HCT116 (cell line): ENCODE measurements at regions not wholly inside any gene's neighbourhood (a gene's known extent, or its start where the extent isn't known, plus 50 kb on each side); places are given as distances from the start of the nearest gene placed in this dataset.

Source experiments
- ATAC-seq: fragments of 200-7000 bp; cut with Tn5 transposase; 2 replicates; pipeline ENCODE4 v1.9.1; 2020; ENCODE audit warnings: mild to moderate bottlenecking, moderate library complexity
- BruUV-seq: library from RNA; stranded (reverse); fragments of 400-500 nt; replicated peaks from 2 replicates; lab custom pipeline; 2021; lab: Mats Ljungman, UMichigan
- CTCF ChIA-PET: fragments of 300-600 bp; sonication (Branson Sonifier 250); formaldehyde crosslinking; loops from one replicate; lab custom pipeline; 2021; ENCODE audit warnings: antibody characterized with exemption; lab: Charles Lee
- POLR2A ChIA-PET: fragments of 300-600, 350-600 bp; sonication (Branson Sonifier 250); formaldehyde crosslinking; loops from one replicate; lab custom pipeline; 2021; ENCODE audit warnings: antibody characterized with exemption; lab: Charles Lee
- RAD21 ChIA-PET, 2 experiments: fragments of 300-600 bp; sonication (Branson Sonifier 250); formaldehyde crosslinking; loops; one replicate each; lab custom pipeline; 2023; ENCODE audit warnings: low total read pairs in 2 of 2; ENCODE audit not compliant: uncharacterized antibody in 2 of 2, unreplicated experiment in 2 of 2, low non-redundant PET in 1 of 2; lab: Charles Lee
- DNase-seq: peaks from one replicate; pipeline ENCODE4 v3.0.0-alpha.2; 2010; ENCODE audit warnings: low read depth, low spot score
- H2AFZ ChIP-seq: fragments of 200-600 bp; shearing (Covaris generic), sonication (generic); 2 replicates; pipeline ENCODE4 v1.6.1; 2017; ENCODE audit warnings: low read depth, mixed run types, mixed read lengths, antibody characterized with exemption, low read length; ENCODE audit not compliant: poor library complexity, severe bottlenecking
- H3K27ac ChIP-seq: 2 replicates; pipeline ENCODE4 v1.5.1; 2012; ENCODE audit warnings: low read depth, low read length
- H3K27me3 ChIP-seq: fragments of 200-600 bp; sonication (generic); 2 replicates; pipeline ENCODE4 v1.6.1; 2016; ENCODE audit warnings: mixed run types, low read length, mixed read lengths; ENCODE audit not compliant: insufficient read depth
- H3K36me3 ChIP-seq, 2 experiments: fragments of 200-500 bp in 1 of 2; fragments of 200-600 bp in 1 of 2; sonication (Bioruptor generic) in 1 of 2; sonication (generic) in 1 of 2; 2 replicates each; pipeline versions ENCODE4 v1.5.1 to v1.6.1; 2014 to 2016; ENCODE audit warnings: low read length in 2 of 2, inconsistent platforms in 1 of 2, mixed read lengths in 1 of 2, mixed run types in 1 of 2; ENCODE audit not compliant: insufficient read depth in 2 of 2, control insufficient read depth in 1 of 2
- H3K4me1 ChIP-seq, 2 experiments: fragments of 200-600 bp in 1 of 2; sonication (generic) in 1 of 2; 2 replicates each; pipeline versions ENCODE4 v1.5.1 to v1.6.1; 2012 to 2017; ENCODE audit warnings: low read length in 2 of 2, inconsistent platforms in 1 of 2, mild to moderate bottlenecking in 1 of 2, mixed read lengths in 1 of 2, mixed run types in 1 of 2, moderate library complexity in 1 of 2; ENCODE audit not compliant: insufficient read depth in 2 of 2, control insufficient read depth in 1 of 2
- H3K4me2 ChIP-seq: fragments of 200-600 bp; sonication (generic); 2 replicates; pipeline ENCODE4 v1.6.1; 2017; ENCODE audit warnings: mixed run types, low read length, mixed read lengths
- H3K4me3 ChIP-seq, 2 experiments: fragments of 200-600 bp in 1 of 2; sonication (generic) in 1 of 2; replicated peaks in 1 of 2; 2 replicates each; pipeline ENCODE4 v1.5.1; 2011 to 2016; ENCODE audit warnings: low read length in 2 of 2, control low read depth in 1 of 2, low read depth in 1 of 2, mild to moderate bottlenecking in 1 of 2, mixed read lengths in 1 of 2, mixed run types in 1 of 2
- H3K79me2 ChIP-seq: fragments of 200-600 bp; sonication (generic); 2 replicates; pipeline ENCODE4 v1.6.1; 2017; ENCODE audit warnings: mild to moderate bottlenecking, mixed run types, low read length, moderate library complexity, mixed read lengths; ENCODE audit not compliant: insufficient read depth
- H3K9ac ChIP-seq: fragments of 200-600 bp; sonication (generic); 2 replicates; pipeline ENCODE4 v1.6.1; 2016; ENCODE audit warnings: low read length, mixed read lengths
- H3K9me2 ChIP-seq: fragments of 200-600 bp; sonication (generic), shearing (Covaris generic); 2 replicates; pipeline ENCODE4 v1.6.1; 2017; ENCODE audit warnings: mixed run types, mild to moderate bottlenecking, moderate library complexity; ENCODE audit not compliant: insufficient read depth
- H3K9me3 ChIP-seq, 2 experiments: fragments of 200-500 bp in 1 of 2; fragments of 200-600 bp in 1 of 2; sonication (Bioruptor generic) in 1 of 2; sonication (generic) in 1 of 2; 2 replicates each; pipeline ENCODE4 v1.6.1; 2014 to 2017; ENCODE audit warnings: low read length in 2 of 2, mixed read lengths in 2 of 2, inconsistent platforms in 1 of 2, low read depth in 1 of 2, mild to moderate bottlenecking in 1 of 2, mixed run types in 1 of 2, moderate library complexity in 1 of 2; ENCODE audit not compliant: control insufficient read depth in 1 of 2, insufficient read depth in 1 of 2
- H4K20me1 ChIP-seq: fragments of 200-600 bp; sonication (generic), shearing (Covaris generic); 2 replicates; pipeline ENCODE4 v1.6.1; 2017; ENCODE audit warnings: mixed run types, mild to moderate bottlenecking, moderate library complexity; ENCODE audit not compliant: insufficient read depth
- CTCF ChIP-seq, 3 experiments: fragments of 200-600 bp in 1 of 3; sonication (generic) in 1 of 3; IDR thresholded peaks in 2 of 3; conservative IDR thresholded peaks in 1 of 3; 2 replicates each; pipeline ENCODE4 v1.5.1; 2012 to 2017; ENCODE audit warnings: low read depth in 2 of 3, low read length in 2 of 3, antibody characterized with exemption in 1 of 3, borderline replicate concordance in 1 of 3, control low read depth in 1 of 3, mild to moderate bottlenecking in 1 of 3, mixed read lengths in 1 of 3, mixed run types in 1 of 3, moderate library complexity in 1 of 3; ENCODE audit not compliant: insufficient read depth in 1 of 3
- EZH2phosphoT487 ChIP-seq: fragments of 200-600 bp; IDR thresholded peaks from 2 replicates; pipeline ENCODE4 v1.6.1; 2018; ENCODE audit warnings: antibody characterized with exemption, borderline replicate concordance
- FOSL1 ChIP-seq: IDR thresholded peaks from 2 replicates; pipeline ENCODE4 v1.6.1; 2012; ENCODE audit warnings: low read depth
- SP1 ChIP-seq: IDR thresholded peaks from 2 replicates; pipeline ENCODE4 v1.6.1; 2012; ENCODE audit warnings: low read depth
- SRF ChIP-seq: IDR thresholded peaks from 2 replicates; pipeline ENCODE4 v1.6.1; 2012; ENCODE audit warnings: low read depth
- YY1 ChIP-seq: IDR thresholded peaks from 2 replicates; pipeline ENCODE4 v1.6.1; 2011; ENCODE audit warnings: low read length, low read depth, moderate library complexity, mild to moderate bottlenecking; ENCODE audit not compliant: insufficient replicate concordance; ENCODE audit errors: extremely low read depth
- ZBTB33 ChIP-seq: IDR thresholded peaks from 2 replicates; pipeline ENCODE4 v1.6.1; 2011; ENCODE audit warnings: mild to moderate bottlenecking, low read length, moderate library complexity; ENCODE audit not compliant: insufficient replicate concordance; ENCODE audit errors: extremely low read depth
- ZFX ChIP-seq: fragments of 450-650 bp; IDR thresholded peaks from 2 replicates; pipeline ENCODE4 v1.6.1; 2017
- intact Hi-C: fragments of 100-400 bp; cut with micrococcal nuclease; formaldehyde crosslinking; loops from 2 replicates; pipeline ENCODE4 v1.10.0; 2022

GRCh38 chr5:4144411-4145007 is 548.9 kb downstream of the IRX1 start:
- CTCF ChIA-PET: no interaction called here

More at GRCh38 chr5:4144411-4145007, 548.9 kb downstream of the IRX1 start:
- Histone ChIP-seq H4K20me1 (no peaks in the 10 kb centered on the region), H3K27ac (no peak overlapping the region), H3K9me3 (peaks cover 5 to 22% of the 10 kb centered on the region in 2 experiments; a peak in 2 of 4 replicates), H3K9me2 (no peaks in the 10 kb centered on the region), H3K9ac (no peak overlapping the region), H3K4me3 (no peak overlapping the region), H3K36me3 (no peaks in the 10 kb centered on the region), H3K4me2 (no peak overlapping the region), H3K27me3 (no peaks in the 10 kb centered on the region), H3K79me2 (no peaks in the 10 kb centered on the region), H3K4me1 (no peaks in the 10 kb centered on the region), H2AFZ (no peak overlapping the region)
- POLR2A ChIA-PET: no interaction called here
- intact Hi-C loops: no loop called here
- no peak for DNase-seq
- TF ChIP-seq ZBTB33: no peak
- TF ChIP-seq CTCF (IDR thresholded peaks at IDR 0.05 in 2 of 3, conservative IDR thresholded peaks at IDR 0.05 in 1 of 3; ENCODE audit: borderline replicate concordance in 1 of 3, insufficient read depth in 1 of 3, low read depth in 2 of 3, low read length in 2 of 3): no peak
- TF ChIP-seq SP1: no peak
- TF ChIP-seq SRF: no peak
- no peak for TF ChIP-seq EZH2phosphoT487
- no peak for TF ChIP-seq YY1
- no peak for TF ChIP-seq FOSL1
- TF ChIP-seq ZFX: no peak
- ATAC-seq: no peak
- no TSS peak for BruUV-seq
- RAD21 ChIA-PET: no interaction called here
